PC-3 (cell line): ENCODE measurements at regions not wholly inside any gene's neighbourhood (a gene's known extent, or its start where the extent isn't known, plus 50 kb on each side); places are given as distances from the start of the nearest gene placed in this dataset.
"Not testable (repeated sequence)": the region's sequence is repeated elsewhere in the genome, so short reads cannot be mapped to it uniquely, and the experiment has no call there.

Experiments used
- ATAC-seq: fragments of 200-7000 bp; cut with Tn5 transposase; 2 replicates; pipeline ENCODE4 v1.9.1; 2020; ENCODE audit warnings: mild to moderate bottlenecking, moderate library complexity
- BruUV-seq: library from RNA; stranded (reverse); fragments of 400-500 nt; replicated peaks from 2 replicates; lab custom pipeline; 2021; lab: Mats Ljungman, UMichigan
- CTCF ChIA-PET: fragments of 300-600 bp; sonication (Branson Sonifier 250); formaldehyde crosslinking; loops from one replicate; lab custom pipeline; 2022; ENCODE audit warnings: antibody characterized with exemption; lab: Charles Lee
- POLR2A ChIA-PET: fragments of 300-600 bp; sonication (Branson Sonifier 250); formaldehyde crosslinking; loops from one replicate; lab custom pipeline; 2022; ENCODE audit warnings: antibody characterized with exemption; ENCODE audit not compliant: unreplicated experiment; lab: Charles Lee
- DNase-seq: peaks from one replicate; pipeline ENCODE4 v3.0.0-alpha.2; 2015
- H2AFZ ChIP-seq: fragments of 300-600 bp; sonication (generic); 2 replicates; pipeline ENCODE4 v1.6.0; 2016; ENCODE audit warnings: antibody characterized with exemption, low read length
- H3F3A ChIP-seq: fragments of 300-600 bp; sonication (generic); one replicate; pipeline ENCODE4 v1.6.0; 2017; ENCODE audit warnings: antibody characterized with exemption, low read length, control low read depth, mild to moderate bottlenecking; ENCODE audit not compliant: unreplicated experiment
- H3K27ac ChIP-seq: fragments of 300-600 bp; sonication (generic); 2 replicates; pipeline ENCODE4 v1.5.1; 2016; ENCODE audit warnings: mild to moderate bottlenecking, low read length
- H3K27me3 ChIP-seq: fragments of 300-600 bp; sonication (generic); 2 replicates; pipeline ENCODE4 v1.6.1; 2016; ENCODE audit warnings: low read length, mixed read lengths
- H3K36me3 ChIP-seq: fragments of 300-600 bp; sonication (generic); 2 replicates; pipeline ENCODE4 v1.6.1; 2016; ENCODE audit warnings: low read depth, mixed run types, low read length, mixed read lengths
- H3K4me1 ChIP-seq: fragments of 300-600 bp; sonication (generic); 2 replicates; pipeline ENCODE4 v1.5.1; 2016; ENCODE audit warnings: low read length; ENCODE audit not compliant: insufficient read depth
- H3K4me2 ChIP-seq: fragments of 300-600 bp; sonication (generic); 2 replicates; pipeline ENCODE4 v1.6.0; 2016; ENCODE audit warnings: low read length
- H3K4me3 ChIP-seq: fragments of 300-600 bp; sonication (generic); 2 replicates; pipeline ENCODE4 v1.5.1; 2016; ENCODE audit warnings: mild to moderate bottlenecking, low read length, mixed read lengths
- H3K79me2 ChIP-seq: fragments of 300-600 bp; sonication (generic); 2 replicates; pipeline ENCODE4 v1.6.1; 2017; ENCODE audit warnings: low read length, mixed read lengths
- H3K9ac ChIP-seq: fragments of 300-600 bp; sonication (generic); 2 replicates; pipeline ENCODE4 v1.6.0; 2016; ENCODE audit warnings: mild to moderate bottlenecking, low read length
- H3K9me2 ChIP-seq: fragments of 300-600 bp; sonication (generic); replicated peaks from 2 replicates; pipeline ENCODE4 v1.6.1; 2016; ENCODE audit warnings: mixed run types, low read length, mixed read lengths
- H3K9me3 ChIP-seq: fragments of 300-600 bp; sonication (generic); 2 replicates; pipeline ENCODE4 v1.6.1; 2016; ENCODE audit warnings: low read length, mixed read lengths
- H4K20me1 ChIP-seq: fragments of 300-600 bp; sonication (generic); 2 replicates; pipeline ENCODE4 v1.6.1; 2016; ENCODE audit warnings: low read length, mixed read lengths
- CTCF ChIP-seq: fragments of 300-600 bp; sonication (generic); conservative IDR thresholded peaks from 2 replicates; pipeline ENCODE4 v1.5.1; 2017; ENCODE audit warnings: antibody characterized with exemption, low read depth, mild to moderate bottlenecking, low read length
- EZH2 ChIP-seq: fragments of 300-600 bp; sonication (generic); IDR thresholded peaks from one replicate; pipeline ENCODE4 v1.6.1; 2017; ENCODE audit warnings: antibody characterized with exemption, mild to moderate bottlenecking, low read length; ENCODE audit not compliant: unreplicated experiment
- EZH2phosphoT487 ChIP-seq: fragments of 300-600 bp; sonication (generic); IDR thresholded peaks from 2 replicates; pipeline ENCODE4 v1.6.1; 2018; ENCODE audit warnings: mild to moderate bottlenecking, antibody characterized with exemption, low read length, borderline replicate concordance
- intact Hi-C: fragments of 100-400 bp; cut with micrococcal nuclease; formaldehyde crosslinking; loops from 2 replicates; pipeline ENCODE4 v1.9.0; 2023

GRCh38 chr5:38678076-38678475, 121.6 kb upstream of the LIFR start:
- no peaks in the 10 kb centered on the region for H3F3A ChIP-seq
- ChIA-PET CTCF (no interaction called here), POLR2A (no interaction called here)
- peaks cover 15% of the 10 kb centered on the region for H3K4me1 ChIP-seq
- no peak overlapping the region for H3K9ac ChIP-seq
- no peaks in the 10 kb centered on the region for H3K36me3 ChIP-seq
- H3K79me2 ChIP-seq, result no peaks in the 10 kb centered on the region
- no TSS peak for BruUV-seq
- no peak overlapping the region for H2AFZ ChIP-seq
- ATAC-seq (no peak), DNase-seq (no peak)
- H3K9me3 ChIP-seq, result no peaks in the 10 kb centered on the region
- TF ChIP-seq CTCF, result no peak
- no peaks in the 10 kb centered on the region for H3K27me3 ChIP-seq
- H3K4me2 ChIP-seq, result no peak overlapping the region
- no peaks in the 10 kb centered on the region for H3K9me2 ChIP-seq
- no peaks in the 10 kb centered on the region for H4K20me1 ChIP-seq
- no peak overlapping the region for H3K4me3 ChIP-seq
- no peak overlapping the region for H3K27ac ChIP-seq
- intact Hi-C loops, result no loop called here

- POLR2A ChIA-PET, CTCF ChIA-PET, intact Hi-C loops, H3K9me3 ChIP-seq, H3K79me2 ChIP-seq, H3K4me1 ChIP-seq, H3F3A ChIP-seq, H3K9me2 ChIP-seq, H3K27ac ChIP-seq, H3K4me3 ChIP-seq, H3K36me3 ChIP-seq, H3K9ac ChIP-seq, ATAC-seq, H3K4me2 ChIP-seq, BruUV-seq, H2AFZ ChIP-seq, H4K20me1 ChIP-seq, DNase-seq, H3K27me3 ChIP-seq: not testable (repeated sequence)
Observed at GRCh38 chr5:38678697-38679096, 122.3 kb upstream of the LIFR start.

DNA sequence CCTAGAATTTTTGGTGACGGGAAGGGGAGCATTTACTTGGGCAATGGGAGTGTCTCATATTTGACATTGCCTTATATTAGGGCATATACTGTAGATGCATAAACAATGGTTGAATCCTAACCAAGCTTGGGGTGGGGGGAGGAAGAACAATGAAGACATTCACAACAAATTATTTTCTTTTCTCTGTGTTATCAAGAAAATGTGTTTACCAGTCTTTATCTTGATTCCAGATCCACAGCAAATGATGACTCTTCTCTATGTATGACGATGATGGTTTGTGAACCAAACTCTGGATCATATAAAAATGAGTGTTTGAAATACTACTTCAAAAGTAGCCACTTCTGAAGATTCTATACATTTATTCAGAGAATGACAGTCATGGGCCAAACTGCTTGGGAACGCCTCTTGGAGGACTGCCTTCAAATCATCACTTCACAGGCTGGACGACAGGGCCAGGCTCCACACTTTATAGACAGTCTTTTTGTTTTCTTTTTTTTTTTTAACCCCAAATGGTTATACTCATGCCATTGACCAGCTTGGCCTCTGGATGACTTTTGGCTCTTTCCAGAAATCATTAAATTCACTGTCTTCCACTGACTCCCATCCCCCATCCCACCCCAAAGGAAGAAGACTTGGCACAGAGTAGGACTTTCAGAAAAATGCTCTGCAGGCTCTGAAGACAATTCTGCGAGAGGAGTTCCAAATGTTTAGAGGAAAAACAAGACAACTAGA, 123.8 kb upstream of the LIFR start:
- ATAC-seq (no peak), DNase-seq (no peak)
- Histone ChIP-seq H3F3A (no peaks in the 10 kb centered on the region), H3K36me3 (no peaks in the 10 kb centered on the region), H2AFZ (no peak overlapping the region), H3K27ac (no peak overlapping the region), H3K9me2 (no peaks in the 10 kb centered on the region), H3K27me3 (no peaks in the 10 kb centered on the region), H3K4me3 (no peak overlapping the region), H3K9me3 (no peaks in the 10 kb centered on the region), H3K79me2 (no peaks in the 10 kb centered on the region), H3K9ac (no peak overlapping the region), H3K4me1 (no peaks in the 10 kb centered on the region), H3K4me2 (no peak overlapping the region), H4K20me1 (no peaks in the 10 kb centered on the region)
- TF ChIP-seq EZH2 (no peak), EZH2phosphoT487 (no peak), CTCF (no peak)
- BruUV-seq, result no TSS peak
- ChIA-PET CTCF (no interaction called here), POLR2A (no interaction called here)
- intact Hi-C loops, result no loop called here
